ENCODE measurements at regions not wholly inside any gene's neighbourhood (a gene's known extent, or its start where the extent isn't known, plus 50 kb on each side); places are given as distances from the start of the nearest gene placed in this dataset.

- DNase-seq: no peak
- ChIA-PET CTCF (no interaction called here), POLR2A (no interaction called here)
- H3K4me3 ChIP-seq (ENCODE audit: low read depth, low read length): no peak overlapping the region
- no TSS peak for BruUV-seq (replicated peaks)
- peaks cover 4% of the 10 kb centered on the region for H3K36me3 Mint-ChIP-seq (ENCODE audit: insufficient read depth, unreplicated experiment)
- peaks cover 6% of the 10 kb centered on the region for H3K27me3 Mint-ChIP-seq (ENCODE audit: insufficient read depth, unreplicated experiment)
- H3K9me3 ChIP-seq: no peaks in the 10 kb centered on the region
- peaks cover 13% of the 10 kb centered on the region for H3K4me1 ChIP-seq
- intact Hi-C loops (cut with micrococcal nuclease; ENCODE audit: unreplicated experiment): no loop called here
- H3K27ac Mint-ChIP-seq (ENCODE audit: unreplicated experiment): no peak overlapping the region
- H3K4me3 Mint-ChIP-seq (ENCODE audit: unreplicated experiment): no peak overlapping the region
- H3K4me1 Mint-ChIP-seq (ENCODE audit: low read depth, unreplicated experiment): peaks cover 5% of the 10 kb centered on the region
- no peak for TF ChIP-seq CTCF (IDR thresholded peaks at IDR 0.05; ENCODE audit: insufficient read depth in 1 of 2, low read depth in 1 of 2, low read length in 1 of 2, severe bottlenecking in 1 of 2, unreplicated experiment in 1 of 2)
- no peaks in the 10 kb centered on the region for H3K36me3 ChIP-seq (ENCODE audit: control insufficient read depth, insufficient read depth, low read length)
- no peaks in the 10 kb centered on the region for H3K27me3 ChIP-seq (replicated peaks; ENCODE audit: control insufficient read depth, insufficient read depth, low read length)
- H3K9me3 Mint-ChIP-seq (ENCODE audit: unreplicated experiment): no peaks in the 10 kb centered on the region
These were observed 330.9 kb upstream of the SHH start for GRCh38 chr7:156143158-156143557.

GRCh38 chr7:156141941-156142340, 329.7 kb upstream of the SHH start:
- POLR2A ChIA-PET: no interaction called here
- no TSS peak for BruUV-seq (replicated peaks)
- no peaks in the 10 kb centered on the region for H3K27me3 ChIP-seq (replicated peaks; ENCODE audit: control insufficient read depth, insufficient read depth, low read length)

GRCh38 chr7:156140896-156141295, 328.6 kb upstream of the SHH start:
- Mint-ChIP-seq H3K27me3 (ENCODE audit: insufficient read depth, unreplicated experiment) (peaks cover 6% of the 10 kb centered on the region), H3K36me3 (ENCODE audit: insufficient read depth, unreplicated experiment) (peaks cover under 1% of the 10 kb centered on the region), H3K4me3 (ENCODE audit: unreplicated experiment) (no peak overlapping the region), H3K9me3 (ENCODE audit: unreplicated experiment) (no peaks in the 10 kb centered on the region), H3K4me1 (ENCODE audit: low read depth, unreplicated experiment) (peaks cover 2% of the 10 kb centered on the region), H3K27ac (ENCODE audit: unreplicated experiment) (no peak overlapping the region)
- Histone ChIP-seq H3K36me3 (ENCODE audit: control insufficient read depth, insufficient read depth, low read length) (no peaks in the 10 kb centered on the region), H3K9me3 (no peaks in the 10 kb centered on the region), H3K27me3 (replicated peaks; ENCODE audit: control insufficient read depth, insufficient read depth, low read length) (no peaks in the 10 kb centered on the region), H3K4me1 (no peaks in the 10 kb centered on the region), H3K4me3 (ENCODE audit: low read depth, low read length) (no peak overlapping the region)
- TF ChIP-seq CTCF (IDR thresholded peaks at IDR 0.05; ENCODE audit: insufficient read depth in 1 of 2, low read depth in 1 of 2, low read length in 1 of 2, severe bottlenecking in 1 of 2, unreplicated experiment in 1 of 2): no peak
- intact Hi-C loops (cut with micrococcal nuclease; ENCODE audit: unreplicated experiment): no loop called here
- no peak for DNase-seq
- POLR2A ChIA-PET: no interaction called here
- BruUV-seq (replicated peaks): no TSS peak
- CTCF ChIA-PET: no interaction called here

More at GRCh38 chr7:156141941-156142340, 329.7 kb upstream of the SHH start:
- Histone ChIP-seq H3K36me3 (ENCODE audit: control insufficient read depth, insufficient read depth, low read length) (no peaks in the 10 kb centered on the region), H3K4me3 (ENCODE audit: low read depth, low read length) (no peak overlapping the region), H3K9me3 (no peaks in the 10 kb centered on the region), H3K4me1 (peaks cover 5% of the 10 kb centered on the region)
- no peak overlapping the region for H3K27ac Mint-ChIP-seq (ENCODE audit: unreplicated experiment)
- no peak for DNase-seq
- H3K4me3 Mint-ChIP-seq (ENCODE audit: unreplicated experiment): no peak overlapping the region
- TF ChIP-seq CTCF (IDR thresholded peaks at IDR 0.05; ENCODE audit: insufficient read depth in 1 of 2, low read depth in 1 of 2, low read length in 1 of 2, severe bottlenecking in 1 of 2, unreplicated experiment in 1 of 2): no peak
- peaks cover 6% of the 10 kb centered on the region for H3K27me3 Mint-ChIP-seq (ENCODE audit: insufficient read depth, unreplicated experiment)
- peaks cover 5% of the 10 kb centered on the region for H3K4me1 Mint-ChIP-seq (ENCODE audit: low read depth, unreplicated experiment)
- no peaks in the 10 kb centered on the region for H3K9me3 Mint-ChIP-seq (ENCODE audit: unreplicated experiment)
- CTCF ChIA-PET: no interaction called here
- intact Hi-C loops (cut with micrococcal nuclease; ENCODE audit: unreplicated experiment): no loop called here
- H3K36me3 Mint-ChIP-seq (ENCODE audit: insufficient read depth, unreplicated experiment): peaks cover 4% of the 10 kb centered on the region
